PFSK-1 (cell line): ENCODE measurements at regions not wholly inside any gene's neighbourhood (a gene's known extent, or its start where the extent isn't known, plus 50 kb on each side); places are given as distances from the start of the nearest gene placed in this dataset.

Source experiments
- POLR2AphosphoS5 ChIP-seq: IDR thresholded peaks from 2 replicates; pipeline ENCODE4 v1.6.1; 2012; ENCODE audit warnings: low read depth, mild to moderate bottlenecking, control low read depth, low read length, moderate library complexity
- SIN3A ChIP-seq: IDR thresholded peaks from 2 replicates; pipeline ENCODE4 v1.6.1; 2012; ENCODE audit warnings: mild to moderate bottlenecking, low read length, moderate library complexity, borderline replicate concordance; ENCODE audit not compliant: insufficient read depth
- TAF1 ChIP-seq: IDR thresholded peaks from 2 replicates; pipeline ENCODE4 v1.6.1; 2012; ENCODE audit warnings: low read length, control low read depth, borderline replicate concordance; ENCODE audit not compliant: insufficient read depth
- TF ChIP-seq, protein P1 (sequence below), 2 experiments: IDR thresholded peaks; 2 replicates each; pipeline versions ENCODE4 v1.6.1 to v1.8.0; 2011 to 2012; ENCODE audit warnings: low read depth in 2 of 2, low read length in 2 of 2, control low read depth in 1 of 2, inconsistent platforms in 1 of 2, mild to moderate bottlenecking in 1 of 2, moderate library complexity in 1 of 2; ENCODE audit not compliant: insufficient read depth in 1 of 2

DNA sequence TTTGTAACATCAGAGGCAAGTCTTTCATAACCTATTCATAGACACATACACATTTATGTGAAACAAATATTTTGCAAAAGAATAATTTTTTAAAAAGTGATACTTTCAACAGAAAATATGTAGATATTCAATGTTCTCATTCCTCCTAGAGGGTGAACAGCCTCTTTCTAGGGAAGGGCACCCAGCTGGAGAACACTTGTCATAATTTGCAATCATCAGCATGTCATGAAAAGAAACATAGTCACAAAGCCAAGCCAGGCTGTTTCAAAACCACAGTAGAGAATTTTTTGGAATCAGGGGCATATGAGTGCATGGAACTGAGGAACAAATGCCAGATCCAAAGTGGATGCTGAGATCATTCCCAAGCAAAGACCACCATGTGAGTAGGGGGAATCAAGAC lies 406.9 kb upstream of the ADAMTS9 start:
- no peak for TF ChIP-seq TAF1
- no peak for TF ChIP-seq SIN3A
- TF ChIP-seq, protein P1, sequence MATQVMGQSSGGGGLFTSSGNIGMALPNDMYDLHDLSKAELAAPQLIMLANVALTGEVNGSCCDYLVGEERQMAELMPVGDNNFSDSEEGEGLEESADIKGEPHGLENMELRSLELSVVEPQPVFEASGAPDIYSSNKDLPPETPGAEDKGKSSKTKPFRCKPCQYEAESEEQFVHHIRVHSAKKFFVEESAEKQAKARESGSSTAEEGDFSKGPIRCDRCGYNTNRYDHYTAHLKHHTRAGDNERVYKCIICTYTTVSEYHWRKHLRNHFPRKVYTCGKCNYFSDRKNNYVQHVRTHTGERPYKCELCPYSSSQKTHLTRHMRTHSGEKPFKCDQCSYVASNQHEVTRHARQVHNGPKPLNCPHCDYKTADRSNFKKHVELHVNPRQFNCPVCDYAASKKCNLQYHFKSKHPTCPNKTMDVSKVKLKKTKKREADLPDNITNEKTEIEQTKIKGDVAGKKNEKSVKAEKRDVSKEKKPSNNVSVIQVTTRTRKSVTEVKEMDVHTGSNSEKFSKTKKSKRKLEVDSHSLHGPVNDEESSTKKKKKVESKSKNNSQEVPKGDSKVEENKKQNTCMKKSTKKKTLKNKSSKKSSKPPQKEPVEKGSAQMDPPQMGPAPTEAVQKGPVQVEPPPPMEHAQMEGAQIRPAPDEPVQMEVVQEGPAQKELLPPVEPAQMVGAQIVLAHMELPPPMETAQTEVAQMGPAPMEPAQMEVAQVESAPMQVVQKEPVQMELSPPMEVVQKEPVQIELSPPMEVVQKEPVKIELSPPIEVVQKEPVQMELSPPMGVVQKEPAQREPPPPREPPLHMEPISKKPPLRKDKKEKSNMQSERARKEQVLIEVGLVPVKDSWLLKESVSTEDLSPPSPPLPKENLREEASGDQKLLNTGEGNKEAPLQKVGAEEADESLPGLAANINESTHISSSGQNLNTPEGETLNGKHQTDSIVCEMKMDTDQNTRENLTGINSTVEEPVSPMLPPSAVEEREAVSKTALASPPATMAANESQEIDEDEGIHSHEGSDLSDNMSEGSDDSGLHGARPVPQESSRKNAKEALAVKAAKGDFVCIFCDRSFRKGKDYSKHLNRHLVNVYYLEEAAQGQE (IDR thresholded peaks at IDR 0.05; ENCODE audit: insufficient read depth in 1 of 2, low read depth in 2 of 2, low read length in 2 of 2) = no peak
- TF ChIP-seq POLR2AphosphoS5 = no peak
